Epithelial cell of proximal tubule (primary cell): ENCODE measurements at regions not wholly inside any gene's neighbourhood (a gene's known extent, or its start where the extent isn't known, plus 50 kb on each side); places are given as distances from the start of the nearest gene placed in this dataset.
"Not testable (repeated sequence)": the region's sequence is repeated elsewhere in the genome, so short reads cannot be mapped to it uniquely, and the experiment has no call there.

Experiments
- DNase-seq: peaks from one replicate; pipeline ENCODE4 v3.0.0-alpha.2; 2011; ENCODE audit warnings: low read depth
- H3K4me3 ChIP-seq: 2 replicates; pipeline ENCODE4 v1.5.1; 2011; ENCODE audit warnings: low read depth, mild to moderate bottlenecking, low read length
- CTCF ChIP-seq: conservative IDR thresholded peaks from 2 replicates; pipeline ENCODE4 v1.5.1; 2012; ENCODE audit warnings: low read depth, mild to moderate bottlenecking, low read length

GRCh38 chr1:114251573-114251939 is 97.9 kb upstream of the SYT6 start:
- TF ChIP-seq CTCF = no peak
- DNase-seq = no peak
- H3K4me3 ChIP-seq = no peak overlapping the region

- no peak for TF ChIP-seq CTCF
- no peak for DNase-seq
- H3K4me3 ChIP-seq = no peak overlapping the region
Observed at GRCh38 chr1:114250683-114251572, 97.3 kb upstream of the SYT6 start.

- H3K4me3 ChIP-seq = no peak overlapping the region
- no peak for DNase-seq
- no peak for TF ChIP-seq CTCF
Observed at GRCh38 chr1:114249691-114250090, 96.0 kb upstream of the SYT6 start.

- TF ChIP-seq CTCF = no peak
- no peak overlapping the region for H3K4me3 ChIP-seq
- no peak for DNase-seq
Observed at GRCh38 chr1:114248162-114248561, 94.5 kb upstream of the SYT6 start.

- H3K4me3 ChIP-seq, DNase-seq: not testable (repeated sequence)
Observed at GRCh38 chr1:114242531-114243210, 89.0 kb upstream of the SYT6 start.

- no peak for TF ChIP-seq CTCF
- no peak overlapping the region for H3K4me3 ChIP-seq
- no peak for DNase-seq
Observed at GRCh38 chr1:114238053-114238452, 84.4 kb upstream of the SYT6 start.

GRCh38 chr1:114236517-114236916 is 82.8 kb upstream of the SYT6 start:
- no peak for DNase-seq
- TF ChIP-seq CTCF = no peak
- no peak overlapping the region for H3K4me3 ChIP-seq
